ENCODE measurements at regions not wholly inside any gene's neighbourhood (a gene's known extent, or its start where the extent isn't known, plus 50 kb on each side); places are given as distances from the start of the nearest gene placed in this dataset.

GRCh38 chr4:123699880-123700771 is 303.5 kb downstream of the SPRY1 start:
- Histone ChIP-seq H3K27me3 (no peaks in the 10 kb centered on the region), H3K4me3 (no peak overlapping the region), H3K27ac (no peak overlapping the region), H3K9me3 (no peaks in the 10 kb centered on the region), H3K36me3 (no peaks in the 10 kb centered on the region), H3K4me1 (no peaks in the 10 kb centered on the region)
- ATAC-seq (no peak), DNase-seq (no peak)
- 50% methylated on average over 6 of the region's 6 CpGs for WGBS (ENCODE audit: insufficient coverage, low coverage, low lambda C conversion rate, missing lambda C conversion rate)
- intact Hi-C loops (cut with DNase I), result no loop called here
- TF ChIP-seq CTCF (IDR thresholded peaks at IDR 0.05) (no peak), POLR2A (IDR thresholded peaks at IDR 0.05) (no peak)

- intact Hi-C loops (cut with DNase I), result no loop called here
- H3K27ac ChIP-seq, result no peak overlapping the region
- H3K4me3 ChIP-seq, result no peak overlapping the region
- no peak for TF ChIP-seq POLR2A (IDR thresholded peaks at IDR 0.05)
- no peak for TF ChIP-seq CTCF (IDR thresholded peaks at IDR 0.05)
- no peaks in the 10 kb centered on the region for H3K9me3 ChIP-seq
- no peaks in the 10 kb centered on the region for H3K27me3 ChIP-seq
- WGBS (ENCODE audit: insufficient coverage, low coverage, low lambda C conversion rate, missing lambda C conversion rate), result 36% methylated on average over 1 of the region's 1 CpG
- no peaks in the 10 kb centered on the region for H3K36me3 ChIP-seq
- no peaks in the 10 kb centered on the region for H3K4me1 ChIP-seq
- no peak for ATAC-seq
- no peak for DNase-seq
These were observed 304.6 kb downstream of the SPRY1 start for GRCh38 chr4:123701131-123701575.

- Histone ChIP-seq H3K27me3 (no peaks in the 10 kb centered on the region), H3K9me3 (no peaks in the 10 kb centered on the region), H3K4me1 (no peaks in the 10 kb centered on the region), H3K36me3 (no peaks in the 10 kb centered on the region), H3K27ac (no peak overlapping the region), H3K4me3 (no peak overlapping the region)
- intact Hi-C loops (cut with DNase I), result no loop called here
- WGBS (ENCODE audit: insufficient coverage, low coverage, low lambda C conversion rate, missing lambda C conversion rate), result 65% methylated on average over 6 of the region's 6 CpGs
- no peak for ATAC-seq
- no peak for DNase-seq
- no peak for TF ChIP-seq CTCF (IDR thresholded peaks at IDR 0.05)
- no peak for TF ChIP-seq POLR2A (IDR thresholded peaks at IDR 0.05)
These were observed 308.8 kb downstream of the SPRY1 start for GRCh38 chr4:123705419-123705818.

- intact Hi-C loops (cut with DNase I), result no loop called here
- TF ChIP-seq POLR2A (IDR thresholded peaks at IDR 0.05) (no peak), CTCF (IDR thresholded peaks at IDR 0.05) (no peak)
- H3K4me1 ChIP-seq, result no peaks in the 10 kb centered on the region
- H3K27me3 ChIP-seq, result no peaks in the 10 kb centered on the region
- H3K36me3 ChIP-seq, result no peaks in the 10 kb centered on the region
- H3K4me3 ChIP-seq, result no peak overlapping the region
- WGBS (ENCODE audit: insufficient coverage, low coverage, low lambda C conversion rate, missing lambda C conversion rate), result 36% methylated on average over 1 of the region's 1 CpG
- H3K9me3 ChIP-seq, result no peaks in the 10 kb centered on the region
- no peak overlapping the region for H3K27ac ChIP-seq
- no peak for DNase-seq
- no peak for ATAC-seq
These were observed 310.4 kb downstream of the SPRY1 start for GRCh38 chr4:123706973-123707372.
